Gastrocnemius medialis (tissue), 4 donors: ENCODE measurements at regions not wholly inside any gene's neighbourhood (a gene's known extent, or its start where the extent isn't known, plus 50 kb on each side); places are given as distances from the start of the nearest gene placed in this dataset.

Experiments
- POLR2A ChIP-seq, 2 donors: fragments of 450-650 bp; IDR thresholded peaks; one replicate each; pipeline ENCODE4 v1.6.1; 2017; ENCODE audit warnings: antibody characterized with exemption in 2 of 2, mild to moderate bottlenecking in 2 of 2, moderate library complexity in 2 of 2
- TF ChIP-seq, protein P1 (sequence below), 5 experiments: fragments of 450-650 bp in 3 of 5; fragments of 200-600 bp in 2 of 5; sonication (generic) in 2 of 5; IDR thresholded peaks in 4 of 5; conservative IDR thresholded peaks in 1 of 5; 1 replicate in 4 of 5; 2 replicates in 1 of 5; pipeline ENCODE4 v1.5.1; 2016 to 2019; ENCODE audit warnings: antibody characterized with exemption in 5 of 5, mild to moderate bottlenecking in 3 of 5, moderate library complexity in 3 of 5

DNA sequence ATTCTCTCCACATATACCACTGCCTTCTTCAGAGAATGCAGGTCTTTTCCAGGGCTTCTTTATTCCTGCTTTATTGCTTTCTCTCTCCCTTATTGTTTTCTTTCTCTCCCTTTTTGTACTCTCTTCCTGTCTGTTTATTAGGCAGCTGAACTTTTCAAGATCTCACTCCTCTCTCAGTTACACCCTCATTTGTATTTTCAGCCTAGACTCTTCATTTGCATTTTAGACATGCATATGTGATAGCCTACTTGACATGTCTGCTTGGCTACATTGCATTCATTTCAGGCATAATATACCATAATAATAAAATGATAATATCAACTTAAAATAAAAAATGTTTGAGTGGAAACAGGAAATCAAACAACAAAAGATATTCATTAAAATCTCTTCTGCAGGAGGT is 377.9 kb upstream of the TNC start:
- TF ChIP-seq, protein P1, sequence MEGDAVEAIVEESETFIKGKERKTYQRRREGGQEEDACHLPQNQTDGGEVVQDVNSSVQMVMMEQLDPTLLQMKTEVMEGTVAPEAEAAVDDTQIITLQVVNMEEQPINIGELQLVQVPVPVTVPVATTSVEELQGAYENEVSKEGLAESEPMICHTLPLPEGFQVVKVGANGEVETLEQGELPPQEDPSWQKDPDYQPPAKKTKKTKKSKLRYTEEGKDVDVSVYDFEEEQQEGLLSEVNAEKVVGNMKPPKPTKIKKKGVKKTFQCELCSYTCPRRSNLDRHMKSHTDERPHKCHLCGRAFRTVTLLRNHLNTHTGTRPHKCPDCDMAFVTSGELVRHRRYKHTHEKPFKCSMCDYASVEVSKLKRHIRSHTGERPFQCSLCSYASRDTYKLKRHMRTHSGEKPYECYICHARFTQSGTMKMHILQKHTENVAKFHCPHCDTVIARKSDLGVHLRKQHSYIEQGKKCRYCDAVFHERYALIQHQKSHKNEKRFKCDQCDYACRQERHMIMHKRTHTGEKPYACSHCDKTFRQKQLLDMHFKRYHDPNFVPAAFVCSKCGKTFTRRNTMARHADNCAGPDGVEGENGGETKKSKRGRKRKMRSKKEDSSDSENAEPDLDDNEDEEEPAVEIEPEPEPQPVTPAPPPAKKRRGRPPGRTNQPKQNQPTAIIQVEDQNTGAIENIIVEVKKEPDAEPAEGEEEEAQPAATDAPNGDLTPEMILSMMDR (IDR thresholded peaks at IDR 0.05 in 4 of 5, conservative IDR thresholded peaks at IDR 0.05 in 1 of 5), result no peak
- no peak for TF ChIP-seq POLR2A (IDR thresholded peaks at IDR 0.05)
